ENCODE measurements at regions not wholly inside any gene's neighbourhood (a gene's known extent, or its start where the extent isn't known, plus 50 kb on each side); places are given as distances from the start of the nearest gene placed in this dataset.

DNA sequence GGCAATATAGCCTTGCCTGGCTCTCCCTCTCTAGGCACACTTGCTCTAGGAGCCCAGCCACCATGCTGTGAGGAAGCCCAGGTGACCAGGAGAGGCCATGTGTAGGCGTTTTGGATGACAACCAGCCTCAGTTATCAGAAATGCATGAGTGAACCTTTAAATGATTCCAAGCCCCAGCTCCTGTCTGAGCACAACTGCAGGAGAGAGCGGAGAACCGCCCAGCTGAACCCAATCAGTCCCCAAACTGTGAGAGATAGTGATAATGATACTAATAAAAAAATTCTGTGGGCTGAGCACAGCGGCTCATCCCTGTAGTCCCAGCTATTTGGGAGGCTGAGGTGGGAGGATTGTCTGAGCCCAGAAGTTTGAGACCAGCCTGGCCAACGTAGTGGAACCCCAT, 83.8 kb upstream of the TOX2 start:
- TF ChIP-seq MTA3 (CRISPR knock-in tag; IDR thresholded peaks at IDR 0.05): no peak
- no peak for TF ChIP-seq CTCF (CRISPR knock-in tag; IDR thresholded peaks at IDR 0.05)
- no peak for TF ChIP-seq ZBTB26 (CRISPR knock-in tag; IDR thresholded peaks at IDR 0.05; ENCODE audit: borderline replicate concordance)

All from HepG2 (cell line).